Fibroblast of lung (primary cell): ENCODE measurements at regions not wholly inside any gene's neighbourhood (a gene's known extent, or its start where the extent isn't known, plus 50 kb on each side); places are given as distances from the start of the nearest gene placed in this dataset.

ENCODE experiments used
- EZH2 ChIP-seq: IDR thresholded peaks from 2 replicates; pipeline ENCODE4 v1.5.1; 2012; ENCODE audit warnings: low read length, control low read depth, mild to moderate bottlenecking; ENCODE audit errors: missing control alignments
- TF ChIP-seq, protein P1 (sequence below), 2 donors: IDR thresholded peaks in 1 of 2; conservative IDR thresholded peaks in 1 of 2; 1 replicate in 1 of 2; 2 replicates in 1 of 2; pipeline ENCODE4 v1.5.1; 2011 to 2012; ENCODE audit warnings: low read length in 2 of 2, control low read depth in 1 of 2, inconsistent platforms in 1 of 2, low read depth in 1 of 2, mild to moderate bottlenecking in 1 of 2

DNA sequence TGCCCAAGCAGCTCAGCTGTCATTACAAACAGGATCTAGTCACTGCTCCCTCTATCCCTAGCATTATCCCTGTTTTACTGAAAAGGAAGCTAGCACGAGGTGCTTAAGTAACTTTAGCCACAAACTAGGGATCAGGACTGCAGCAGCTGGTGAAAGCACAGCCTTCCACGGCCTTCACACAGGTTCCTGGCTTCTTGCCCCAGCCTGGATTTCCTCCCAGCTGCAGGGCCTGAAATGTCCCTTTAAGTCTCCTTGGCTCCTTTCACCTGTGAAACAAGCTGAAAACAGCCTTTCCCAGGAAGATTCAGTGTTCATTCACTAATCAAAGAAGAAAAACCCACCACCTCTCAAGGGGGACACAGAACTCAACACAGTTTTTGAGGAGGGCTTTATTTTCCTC, 754.5 kb downstream of the DIAPH3 start:
- TF ChIP-seq, protein P1, sequence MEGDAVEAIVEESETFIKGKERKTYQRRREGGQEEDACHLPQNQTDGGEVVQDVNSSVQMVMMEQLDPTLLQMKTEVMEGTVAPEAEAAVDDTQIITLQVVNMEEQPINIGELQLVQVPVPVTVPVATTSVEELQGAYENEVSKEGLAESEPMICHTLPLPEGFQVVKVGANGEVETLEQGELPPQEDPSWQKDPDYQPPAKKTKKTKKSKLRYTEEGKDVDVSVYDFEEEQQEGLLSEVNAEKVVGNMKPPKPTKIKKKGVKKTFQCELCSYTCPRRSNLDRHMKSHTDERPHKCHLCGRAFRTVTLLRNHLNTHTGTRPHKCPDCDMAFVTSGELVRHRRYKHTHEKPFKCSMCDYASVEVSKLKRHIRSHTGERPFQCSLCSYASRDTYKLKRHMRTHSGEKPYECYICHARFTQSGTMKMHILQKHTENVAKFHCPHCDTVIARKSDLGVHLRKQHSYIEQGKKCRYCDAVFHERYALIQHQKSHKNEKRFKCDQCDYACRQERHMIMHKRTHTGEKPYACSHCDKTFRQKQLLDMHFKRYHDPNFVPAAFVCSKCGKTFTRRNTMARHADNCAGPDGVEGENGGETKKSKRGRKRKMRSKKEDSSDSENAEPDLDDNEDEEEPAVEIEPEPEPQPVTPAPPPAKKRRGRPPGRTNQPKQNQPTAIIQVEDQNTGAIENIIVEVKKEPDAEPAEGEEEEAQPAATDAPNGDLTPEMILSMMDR (conservative IDR thresholded peaks at IDR 0.05 in 1 of 2, IDR thresholded peaks at IDR 0.05 in 1 of 2; ENCODE audit: low read depth in 1 of 2, low read length in 2 of 2) = no peak
- TF ChIP-seq EZH2 = no peak
